ENCODE measurements at regions not wholly inside any gene's neighbourhood (a gene's known extent, or its start where the extent isn't known, plus 50 kb on each side); places are given as distances from the start of the nearest gene placed in this dataset.

DNA sequence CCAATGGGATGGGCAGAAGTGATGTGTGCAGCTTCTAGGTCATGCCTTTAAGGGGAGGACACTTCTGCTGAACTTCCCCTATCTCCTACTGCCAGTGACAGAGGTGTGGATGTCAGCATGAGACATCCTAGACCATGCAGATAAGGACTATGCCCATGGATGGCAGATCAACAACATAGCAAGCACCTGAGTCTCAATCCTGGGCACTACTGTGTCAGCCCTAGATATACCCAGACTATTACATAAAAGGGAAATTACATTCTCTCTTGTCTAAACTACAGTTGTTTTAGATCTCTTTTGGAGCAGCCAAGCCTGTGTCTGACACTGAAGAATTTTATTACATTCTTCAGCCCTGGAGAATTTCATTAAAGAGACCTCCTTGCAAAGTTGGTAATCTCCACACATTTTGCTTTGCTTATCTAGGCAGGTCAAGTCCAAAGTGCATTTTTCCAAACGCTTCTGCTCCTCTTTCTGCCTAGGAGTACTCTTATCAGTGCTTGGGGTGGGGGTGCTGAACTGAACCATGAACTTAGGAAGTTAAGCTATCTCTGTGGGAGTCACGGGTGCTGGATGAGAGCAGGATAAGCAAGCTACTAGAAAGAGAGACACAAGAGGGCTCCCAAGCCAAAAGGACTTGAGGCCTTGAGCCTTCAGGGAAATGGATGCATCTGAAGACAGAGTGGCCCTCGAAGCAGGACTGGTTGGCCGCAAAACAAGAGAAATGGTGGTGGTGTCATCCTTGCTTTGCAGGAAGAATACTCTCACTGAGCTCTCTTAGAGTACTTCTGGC is 95.2 kb upstream of the SPRED2 start (continued):
- no peak for TF ChIP-seq NFYB (CRISPR knock-in tag; IDR thresholded peaks at IDR 0.05)
- 0 out of 2 replicates have a peak, but pooled peaks have one; percentile 73 for TF ChIP-seq ZNF766 (CRISPR knock-in tag; IDR thresholded peaks at IDR 0.05; ENCODE audit: borderline replicate concordance)
- peak; percentile 61 for TF ChIP-seq RCOR2 (CRISPR knock-in tag; IDR thresholded peaks at IDR 0.05)
- TF ChIP-seq, protein P1, sequence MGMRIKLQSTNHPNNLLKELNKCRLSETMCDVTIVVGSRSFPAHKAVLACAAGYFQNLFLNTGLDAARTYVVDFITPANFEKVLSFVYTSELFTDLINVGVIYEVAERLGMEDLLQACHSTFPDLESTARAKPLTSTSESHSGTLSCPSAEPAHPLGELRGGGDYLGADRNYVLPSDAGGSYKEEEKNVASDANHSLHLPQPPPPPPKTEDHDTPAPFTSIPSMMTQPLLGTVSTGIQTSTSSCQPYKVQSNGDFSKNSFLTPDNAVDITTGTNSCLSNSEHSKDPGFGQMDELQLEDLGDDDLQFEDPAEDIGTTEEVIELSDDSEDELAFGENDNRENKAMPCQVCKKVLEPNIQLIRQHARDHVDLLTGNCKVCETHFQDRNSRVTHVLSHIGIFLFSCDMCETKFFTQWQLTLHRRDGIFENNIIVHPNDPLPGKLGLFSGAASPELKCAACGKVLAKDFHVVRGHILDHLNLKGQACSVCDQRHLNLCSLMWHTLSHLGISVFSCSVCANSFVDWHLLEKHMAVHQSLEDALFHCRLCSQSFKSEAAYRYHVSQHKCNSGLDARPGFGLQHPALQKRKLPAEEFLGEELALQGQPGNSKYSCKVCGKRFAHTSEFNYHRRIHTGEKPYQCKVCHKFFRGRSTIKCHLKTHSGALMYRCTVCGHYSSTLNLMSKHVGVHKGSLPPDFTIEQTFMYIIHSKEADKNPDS (CRISPR knock-in tag; IDR thresholded peaks at IDR 0.05), result 0 out of 2 replicates have a peak, but pooled peaks have one; percentile 85
- TF ChIP-seq ZNF292 (CRISPR knock-in tag; IDR thresholded peaks at IDR 0.05; ENCODE audit: borderline replicate concordance, low read depth), result peak; percentile 82; the same call in 1 of the 2 replicates
- 0 out of 2 replicates have a peak, but pooled peaks have one; percentile 17 for TF ChIP-seq ESRRA (CRISPR knock-in tag; IDR thresholded peaks at IDR 0.05; ENCODE audit: low read depth)
- TF ChIP-seq POGZ (CRISPR knock-in tag; IDR thresholded peaks at IDR 0.05), result peak; percentile 45; the same call in 1 of the 2 replicates
- TF ChIP-seq TP53 (CRISPR knock-in tag; conservative IDR thresholded peaks at IDR 0.05), result no peak
- TF ChIP-seq, protein P2, sequence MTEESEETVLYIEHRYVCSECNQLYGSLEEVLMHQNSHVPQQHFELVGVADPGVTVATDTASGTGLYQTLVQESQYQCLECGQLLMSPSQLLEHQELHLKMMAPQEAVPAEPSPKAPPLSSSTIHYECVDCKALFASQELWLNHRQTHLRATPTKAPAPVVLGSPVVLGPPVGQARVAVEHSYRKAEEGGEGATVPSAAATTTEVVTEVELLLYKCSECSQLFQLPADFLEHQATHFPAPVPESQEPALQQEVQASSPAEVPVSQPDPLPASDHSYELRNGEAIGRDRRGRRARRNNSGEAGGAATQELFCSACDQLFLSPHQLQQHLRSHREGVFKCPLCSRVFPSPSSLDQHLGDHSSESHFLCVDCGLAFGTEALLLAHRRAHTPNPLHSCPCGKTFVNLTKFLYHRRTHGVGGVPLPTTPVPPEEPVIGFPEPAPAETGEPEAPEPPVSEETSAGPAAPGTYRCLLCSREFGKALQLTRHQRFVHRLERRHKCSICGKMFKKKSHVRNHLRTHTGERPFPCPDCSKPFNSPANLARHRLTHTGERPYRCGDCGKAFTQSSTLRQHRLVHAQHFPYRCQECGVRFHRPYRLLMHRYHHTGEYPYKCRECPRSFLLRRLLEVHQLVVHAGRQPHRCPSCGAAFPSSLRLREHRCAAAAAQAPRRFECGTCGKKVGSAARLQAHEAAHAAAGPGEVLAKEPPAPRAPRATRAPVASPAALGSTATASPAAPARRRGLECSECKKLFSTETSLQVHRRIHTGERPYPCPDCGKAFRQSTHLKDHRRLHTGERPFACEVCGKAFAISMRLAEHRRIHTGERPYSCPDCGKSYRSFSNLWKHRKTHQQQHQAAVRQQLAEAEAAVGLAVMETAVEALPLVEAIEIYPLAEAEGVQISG (CRISPR knock-in tag; IDR thresholded peaks at IDR 0.05), result peak; percentile 42
- no peak for TF ChIP-seq ZNF724P (CRISPR knock-in tag; IDR thresholded peaks at IDR 0.05; ENCODE audit: borderline replicate concordance)
- TF ChIP-seq HNRNPLL (IDR thresholded peaks at IDR 0.05; ENCODE audit: low read depth, low read length, poor library complexity, severe bottlenecking), result no peak
- TF ChIP-seq NR3C1 (CRISPR knock-in tag; IDR thresholded peaks at IDR 0.05), result no peak
- no peak for TF ChIP-seq DNMT1 (CRISPR knock-in tag; IDR thresholded peaks at IDR 0.05)
- TF ChIP-seq STAT5B (CRISPR knock-in tag; IDR thresholded peaks at IDR 0.05), result no peak
- TF ChIP-seq, protein P3, sequence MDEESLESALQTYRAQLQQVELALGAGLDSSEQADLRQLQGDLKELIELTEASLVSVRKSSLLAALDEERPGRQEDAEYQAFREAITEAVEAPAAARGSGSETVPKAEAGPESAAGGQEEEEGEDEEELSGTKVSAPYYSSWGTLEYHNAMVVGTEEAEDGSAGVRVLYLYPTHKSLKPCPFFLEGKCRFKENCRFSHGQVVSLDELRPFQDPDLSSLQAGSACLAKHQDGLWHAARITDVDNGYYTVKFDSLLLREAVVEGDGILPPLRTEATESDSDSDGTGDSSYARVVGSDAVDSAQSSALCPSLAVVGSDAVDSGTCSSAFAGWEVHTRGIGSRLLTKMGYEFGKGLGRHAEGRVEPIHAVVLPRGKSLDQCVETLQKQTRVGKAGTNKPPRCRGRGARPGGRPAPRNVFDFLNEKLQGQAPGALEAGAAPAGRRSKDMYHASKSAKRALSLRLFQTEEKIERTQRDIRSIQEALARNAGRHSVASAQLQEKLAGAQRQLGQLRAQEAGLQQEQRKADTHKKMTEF (CRISPR knock-in tag; IDR thresholded peaks at IDR 0.05), result peak; percentile 31; the same call in 1 of the 2 replicates
- TF ChIP-seq YEATS4 (CRISPR knock-in tag; IDR thresholded peaks at IDR 0.05; ENCODE audit: borderline replicate concordance), result peak; percentile 46; the same call in 1 of the 2 replicates
- TF ChIP-seq PTBP1 (IDR thresholded peaks at IDR 0.05; ENCODE audit: low read depth, low read length, poor library complexity, severe bottlenecking), result no peak
- TF ChIP-seq SMC3 (IDR thresholded peaks at IDR 0.05; ENCODE audit: low read length), result peak; percentile 28
- no peak for TF ChIP-seq SRSF9 (IDR thresholded peaks at IDR 0.05; ENCODE audit: borderline replicate concordance, insufficient read depth, low read depth, low read length, poor library complexity, severe bottlenecking)
- TF ChIP-seq NFRKB (IDR thresholded peaks at IDR 0.05), result no peak
- peak; percentile 83; the same call in 1 of the 2 replicates for TF ChIP-seq ZNF549 (CRISPR knock-in tag; IDR thresholded peaks at IDR 0.05)
- TF ChIP-seq, protein P4, sequence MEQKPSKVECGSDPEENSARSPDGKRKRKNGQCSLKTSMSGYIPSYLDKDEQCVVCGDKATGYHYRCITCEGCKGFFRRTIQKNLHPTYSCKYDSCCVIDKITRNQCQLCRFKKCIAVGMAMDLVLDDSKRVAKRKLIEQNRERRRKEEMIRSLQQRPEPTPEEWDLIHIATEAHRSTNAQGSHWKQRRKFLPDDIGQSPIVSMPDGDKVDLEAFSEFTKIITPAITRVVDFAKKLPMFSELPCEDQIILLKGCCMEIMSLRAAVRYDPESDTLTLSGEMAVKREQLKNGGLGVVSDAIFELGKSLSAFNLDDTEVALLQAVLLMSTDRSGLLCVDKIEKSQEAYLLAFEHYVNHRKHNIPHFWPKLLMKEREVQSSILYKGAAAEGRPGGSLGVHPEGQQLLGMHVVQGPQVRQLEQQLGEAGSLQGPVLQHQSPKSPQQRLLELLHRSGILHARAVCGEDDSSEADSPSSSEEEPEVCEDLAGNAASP (CRISPR knock-in tag; IDR thresholded peaks at IDR 0.05; ENCODE audit: borderline replicate concordance), result peak; percentile 15; the same call in 1 of the 2 replicates
